Smooth muscle cell (in vitro differentiated cells): ENCODE measurements at regions not wholly inside any gene's neighbourhood (a gene's known extent, or its start where the extent isn't known, plus 50 kb on each side); places are given as distances from the start of the nearest gene placed in this dataset.

Source experiments
- DNase-seq: peaks from one replicate; lab custom pipeline; 2025; ENCODE audit not compliant: unreplicated experiment; lab: John Stamatoyannopoulos, UW
- H2AFZ ChIP-seq: fragments of 200-600 bp; sonication (generic); 2 replicates; pipeline ENCODE4 v1.6.0; 2016; ENCODE audit warnings: antibody characterized with exemption, low read depth, mild to moderate bottlenecking
- H3F3A ChIP-seq: fragments of 200-600 bp; sonication (generic); 2 replicates; pipeline ENCODE4 v1.6.0; 2017; ENCODE audit warnings: antibody characterized with exemption, low read depth
- H3K27ac ChIP-seq: fragments of 200-600 bp; sonication (generic); 2 replicates; pipeline ENCODE4 v1.5.1; 2016; ENCODE audit warnings: low read depth, mild to moderate bottlenecking
- H3K27me3 ChIP-seq: fragments of 200-600 bp; sonication (generic); 2 replicates; pipeline ENCODE4 v1.6.1; 2016; ENCODE audit warnings: low read depth, mild to moderate bottlenecking
- H3K36me3 ChIP-seq: fragments of 200-600 bp; sonication (generic); 2 replicates; pipeline ENCODE4 v1.5.1; 2016; ENCODE audit warnings: low read depth
- H3K4me1 ChIP-seq: fragments of 200-600 bp; sonication (generic); 2 replicates; pipeline ENCODE4 v1.5.1; 2016; ENCODE audit warnings: low read depth
- H3K4me2 ChIP-seq: fragments of 200-600 bp; sonication (generic); 2 replicates; pipeline ENCODE4 v1.6.0; 2016; ENCODE audit warnings: mild to moderate bottlenecking
- H3K4me3 ChIP-seq: fragments of 200-600 bp; sonication (generic); 2 replicates; pipeline ENCODE4 v1.5.1; 2016; ENCODE audit warnings: mild to moderate bottlenecking
- H3K79me2 ChIP-seq: fragments of 200-600 bp; sonication (generic); 2 replicates; pipeline ENCODE4 v1.6.0; 2016; ENCODE audit warnings: low read depth, mild to moderate bottlenecking
- H3K9ac ChIP-seq: fragments of 200-600 bp; sonication (generic); 2 replicates; pipeline ENCODE4 v1.6.0; 2016; ENCODE audit warnings: low read depth
- H3K9me3 ChIP-seq: fragments of 200-600 bp; sonication (generic); replicated peaks from 2 replicates; pipeline ENCODE4 v1.5.1; 2016; ENCODE audit warnings: low read depth
- H4K20me1 ChIP-seq: fragments of 200-600 bp; sonication (generic); 2 replicates; pipeline ENCODE4 v1.6.0; 2016; ENCODE audit warnings: low read depth
- WGBS: methylation state at CpG from one replicate; pipeline ENCODE4 v1.1.7; 2016; ENCODE audit warnings: low lambda C conversion rate; 5-methylcytosine and 5-hydroxymethylcytosine counted together
- TF ChIP-seq, protein P1 (sequence below): fragments of 200-600 bp; sonication (generic); IDR thresholded peaks from 2 replicates; pipeline ENCODE4 v1.5.1; 2017; ENCODE audit warnings: borderline replicate concordance, mild to moderate bottlenecking, antibody characterized with exemption; ENCODE audit not compliant: insufficient read depth, poor library complexity, severe bottlenecking

DNA sequence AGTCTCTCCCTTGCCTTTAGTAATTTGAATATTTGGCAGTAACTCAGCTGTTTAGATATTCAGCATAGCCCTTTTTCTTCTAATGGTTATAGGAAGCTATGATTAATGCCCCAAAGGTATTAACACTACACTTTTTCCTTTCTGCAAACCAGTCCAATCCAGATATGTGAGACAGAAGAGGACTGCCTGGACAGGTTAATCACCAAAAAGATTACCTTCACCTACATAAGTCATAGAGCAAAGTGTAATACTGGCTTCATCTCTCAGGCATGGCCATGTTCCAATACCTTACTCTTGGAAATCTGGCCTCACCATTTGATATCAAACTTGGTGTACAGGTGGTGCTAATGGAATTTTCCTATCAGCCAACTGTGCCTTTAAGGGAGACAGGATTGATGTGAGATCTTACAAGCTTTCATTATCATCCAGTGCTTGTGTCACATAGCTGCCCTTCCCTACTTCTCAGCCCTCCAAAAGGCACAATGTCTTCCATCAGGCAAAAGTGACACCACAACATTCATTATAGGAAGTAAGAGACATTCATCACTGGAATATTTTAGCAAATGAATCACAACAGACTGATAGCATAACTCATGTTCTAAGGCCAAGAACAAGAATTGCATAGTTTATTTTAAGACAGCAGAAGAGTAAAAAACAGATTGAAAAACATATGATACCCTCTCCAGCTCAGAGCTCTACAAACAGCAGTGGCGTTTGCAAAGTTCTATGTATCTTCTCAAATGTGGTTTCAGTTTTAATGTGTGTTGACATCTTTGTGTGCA, 91.2 kb upstream of the PAM start:
- H3F3A ChIP-seq, result no peaks in the 10 kb centered on the region
- TF ChIP-seq, protein P1, sequence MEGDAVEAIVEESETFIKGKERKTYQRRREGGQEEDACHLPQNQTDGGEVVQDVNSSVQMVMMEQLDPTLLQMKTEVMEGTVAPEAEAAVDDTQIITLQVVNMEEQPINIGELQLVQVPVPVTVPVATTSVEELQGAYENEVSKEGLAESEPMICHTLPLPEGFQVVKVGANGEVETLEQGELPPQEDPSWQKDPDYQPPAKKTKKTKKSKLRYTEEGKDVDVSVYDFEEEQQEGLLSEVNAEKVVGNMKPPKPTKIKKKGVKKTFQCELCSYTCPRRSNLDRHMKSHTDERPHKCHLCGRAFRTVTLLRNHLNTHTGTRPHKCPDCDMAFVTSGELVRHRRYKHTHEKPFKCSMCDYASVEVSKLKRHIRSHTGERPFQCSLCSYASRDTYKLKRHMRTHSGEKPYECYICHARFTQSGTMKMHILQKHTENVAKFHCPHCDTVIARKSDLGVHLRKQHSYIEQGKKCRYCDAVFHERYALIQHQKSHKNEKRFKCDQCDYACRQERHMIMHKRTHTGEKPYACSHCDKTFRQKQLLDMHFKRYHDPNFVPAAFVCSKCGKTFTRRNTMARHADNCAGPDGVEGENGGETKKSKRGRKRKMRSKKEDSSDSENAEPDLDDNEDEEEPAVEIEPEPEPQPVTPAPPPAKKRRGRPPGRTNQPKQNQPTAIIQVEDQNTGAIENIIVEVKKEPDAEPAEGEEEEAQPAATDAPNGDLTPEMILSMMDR, result no peak
- no peaks in the 10 kb centered on the region for H3K9me3 ChIP-seq
- H2AFZ ChIP-seq, result no peak overlapping the region
- H3K4me3 ChIP-seq, result no peak overlapping the region
- no peaks in the 10 kb centered on the region for H3K79me2 ChIP-seq
- DNase-seq, result no peak
- no peaks in the 10 kb centered on the region for H3K36me3 ChIP-seq
- H3K27me3 ChIP-seq, result no peaks in the 10 kb centered on the region
- WGBS, result 36% methylated on average over 1 of the region's 1 CpG
- H3K4me2 ChIP-seq, result peak overlapping the region; percentile 40
- no peak overlapping the region for H3K27ac ChIP-seq
- no peak overlapping the region for H3K9ac ChIP-seq
- peaks cover 23% of the 10 kb centered on the region for H3K4me1 ChIP-seq
- no peaks in the 10 kb centered on the region for H4K20me1 ChIP-seq

DNA sequence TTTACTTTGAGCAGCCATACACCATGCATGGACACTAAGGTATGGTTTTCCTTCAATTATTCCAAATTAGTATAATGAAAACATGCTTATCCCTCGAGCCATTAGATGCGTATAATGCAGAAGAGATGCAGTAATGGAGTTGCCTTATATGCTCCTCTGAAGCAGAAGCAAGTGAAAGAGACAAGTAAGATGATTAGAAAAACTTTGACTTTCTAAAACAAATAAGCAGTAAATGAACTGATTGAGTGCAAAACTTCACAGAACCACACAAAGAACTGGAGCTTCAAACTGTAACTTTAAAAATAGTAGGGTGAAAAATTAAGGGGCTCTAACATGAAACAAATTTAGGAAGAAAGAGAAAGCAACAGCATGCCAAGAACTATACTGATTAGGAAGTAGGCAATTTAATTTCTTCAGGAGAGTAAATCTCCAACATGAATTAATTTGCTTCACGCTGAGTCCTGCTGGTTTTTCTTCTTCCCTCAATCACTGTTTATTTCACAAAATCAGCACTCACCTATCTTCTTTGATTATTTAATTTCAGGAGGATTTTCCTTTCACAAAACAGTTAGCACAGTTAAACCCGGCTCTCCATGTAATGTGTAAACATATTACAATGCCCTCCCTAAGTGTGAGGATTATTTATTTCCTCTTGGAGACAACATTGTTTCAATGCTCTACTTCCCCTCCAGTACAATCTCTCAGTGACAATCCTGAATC, 90.3 kb upstream of the PAM start:
- Histone ChIP-seq H4K20me1 (no peaks in the 10 kb centered on the region), H3K9ac (no peak overlapping the region), H3K27me3 (no peaks in the 10 kb centered on the region), H3K36me3 (no peaks in the 10 kb centered on the region), H3F3A (no peaks in the 10 kb centered on the region), H3K27ac (no peak overlapping the region), H3K4me3 (no peak overlapping the region), H3K79me2 (no peaks in the 10 kb centered on the region), H3K9me3 (no peaks in the 10 kb centered on the region), H3K4me2 (peak overlapping the region; percentile 40), H2AFZ (no peak overlapping the region), H3K4me1 (peaks cover 24% of the 10 kb centered on the region)
- no peak for DNase-seq
- 73% methylated on average over 4 of the region's 4 CpGs for WGBS
- TF ChIP-seq, protein P1, result no peak

DNA sequence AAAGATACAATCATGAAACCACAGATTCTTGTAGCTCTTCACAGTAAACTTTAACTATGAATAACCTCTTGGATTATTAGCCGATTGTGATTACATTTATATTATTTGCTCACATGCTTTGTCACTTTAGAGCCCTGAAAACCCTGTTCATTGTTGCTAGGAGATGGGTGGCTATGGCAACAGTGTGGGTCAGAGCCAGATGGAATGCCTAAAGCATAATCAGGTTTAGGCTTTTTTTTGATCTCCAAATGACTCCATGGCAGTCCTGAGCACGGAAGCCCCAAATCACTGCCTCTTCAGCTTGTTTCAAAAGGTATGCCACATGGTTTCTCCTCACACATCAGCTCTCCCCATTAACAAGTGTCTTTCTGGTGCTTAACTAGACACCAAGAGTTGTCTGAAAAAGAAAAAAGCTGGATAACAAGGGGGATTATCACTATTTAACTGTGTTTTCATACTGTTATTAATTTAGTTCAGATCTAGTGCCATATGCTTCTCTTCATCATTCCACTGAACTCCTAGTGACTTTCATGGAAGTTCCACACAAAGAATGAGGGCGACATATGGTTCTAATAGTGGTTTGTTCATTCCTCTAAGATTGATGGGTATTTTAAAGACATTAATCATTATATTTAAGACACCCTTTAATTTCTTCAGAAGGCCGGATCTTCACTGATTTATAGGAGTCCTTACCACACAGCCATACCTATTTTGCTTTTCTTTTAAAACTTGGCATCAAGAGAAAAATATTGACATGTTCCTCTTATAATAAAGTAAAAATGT, 88.8 kb upstream of the PAM start:
- no peaks in the 10 kb centered on the region for H4K20me1 ChIP-seq
- H3K4me2 ChIP-seq, result no peak overlapping the region
- no peak for DNase-seq
- no peak overlapping the region for H3K4me3 ChIP-seq
- no peaks in the 10 kb centered on the region for H3K27me3 ChIP-seq
- H3K9me3 ChIP-seq, result no peaks in the 10 kb centered on the region
- WGBS, result 82% methylated on average over 4 of the region's 4 CpGs
- TF ChIP-seq, protein P1, result no peak
- no peaks in the 10 kb centered on the region for H3K36me3 ChIP-seq
- H3K4me1 ChIP-seq, result peaks cover 24% of the 10 kb centered on the region
- no peak overlapping the region for H2AFZ ChIP-seq
- H3K27ac ChIP-seq, result no peak overlapping the region
- H3K9ac ChIP-seq, result no peak overlapping the region
- no peaks in the 10 kb centered on the region for H3K79me2 ChIP-seq
- H3F3A ChIP-seq, result no peaks in the 10 kb centered on the region
